ENCODE measurements at regions not wholly inside any gene's neighbourhood (a gene's known extent, or its start where the extent isn't known, plus 50 kb on each side); places are given as distances from the start of the nearest gene placed in this dataset.

DNA sequence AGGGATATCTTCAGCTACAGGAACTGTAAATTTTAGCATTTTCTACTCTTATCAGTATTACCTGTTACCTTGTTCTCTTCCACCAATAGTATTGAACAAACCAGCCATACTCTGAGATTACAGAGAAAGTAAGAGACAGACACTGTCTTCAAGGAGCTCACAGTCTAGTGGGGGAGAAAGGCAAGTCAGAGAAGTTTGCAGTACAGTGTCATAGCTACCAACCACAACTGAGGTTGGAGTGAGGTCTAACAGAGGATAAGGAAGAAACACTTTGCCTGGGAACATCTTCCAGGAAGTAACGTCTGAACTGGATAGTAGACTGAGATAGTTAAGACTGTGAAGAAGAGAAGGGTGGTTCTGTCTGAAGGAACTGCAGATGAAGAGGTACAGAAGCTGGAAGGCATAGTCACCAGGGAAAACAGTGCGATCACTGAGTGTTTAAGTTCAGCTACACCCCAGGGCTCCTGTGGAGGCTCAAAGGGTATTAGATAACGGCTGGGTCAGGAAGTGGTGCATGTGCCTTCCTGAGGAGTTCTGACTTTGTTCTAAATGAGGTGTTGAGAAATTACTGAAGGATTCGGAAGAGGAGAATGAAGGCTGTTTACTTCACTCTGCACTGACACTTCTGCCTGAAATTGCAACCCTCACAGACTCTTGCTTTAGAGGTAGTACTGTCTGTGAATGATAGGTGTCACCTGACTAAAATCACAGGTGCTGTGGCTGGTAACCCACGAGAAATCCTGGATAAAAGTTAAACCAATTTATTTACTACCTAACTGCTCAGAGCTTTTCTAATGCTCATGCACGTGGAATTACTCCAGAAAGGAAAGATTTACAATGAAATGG is 841.6 kb downstream of the MAT2B start:
- Histone ChIP-seq H3K27ac (ENCODE audit: insufficient read depth, low read depth, low read length, poor library complexity, severe bottlenecking) (no peak overlapping the region), H3K4me1 (ENCODE audit: control insufficient read depth, insufficient read depth, low read length) (no peaks in the 10 kb centered on the region), H3K27me3 (ENCODE audit: control insufficient read depth, insufficient read depth, low read length, poor library complexity, severe bottlenecking) (no peaks in the 10 kb centered on the region), H3K9me3 (ENCODE audit: control insufficient read depth, low read length) (no peaks in the 10 kb centered on the region), H3K4me3 (ENCODE audit: insufficient read depth, low read depth, low read length) (no peak overlapping the region), H3K36me3 (ENCODE audit: control insufficient read depth, insufficient read depth, low read length) (no peaks in the 10 kb centered on the region)
- WGBS, 2 experiments = 79 to 83% methylated on average over 5 of the region's 6 CpGs

DNA sequence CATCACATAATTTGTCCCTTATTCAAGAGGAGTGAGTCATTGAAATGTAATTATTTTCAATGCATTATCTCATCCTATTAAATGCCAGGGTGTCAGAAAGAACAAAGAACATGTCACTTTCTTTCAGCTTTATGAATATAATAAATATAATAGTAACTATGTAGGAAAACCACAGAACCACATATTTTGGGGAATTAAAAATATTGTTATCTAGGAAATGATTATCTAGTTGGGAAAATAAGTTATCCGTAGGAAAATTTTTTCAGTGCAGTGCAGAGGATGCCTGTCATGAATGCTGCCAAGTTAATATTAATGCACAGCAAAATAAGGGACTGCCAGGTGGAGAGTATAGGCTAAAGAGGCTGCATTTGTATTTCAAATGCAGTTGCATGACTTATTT is 844.8 kb downstream of the MAT2B start:
- no peaks in the 10 kb centered on the region for H3K9me3 ChIP-seq (ENCODE audit: control insufficient read depth, low read length)
- WGBS, 2 experiments = 92 to 93% methylated on average over 1 of the region's 1 CpG
- no peak overlapping the region for H3K4me3 ChIP-seq (ENCODE audit: insufficient read depth, low read depth, low read length)
- H3K36me3 ChIP-seq (ENCODE audit: control insufficient read depth, insufficient read depth, low read length) = no peaks in the 10 kb centered on the region
- H3K27me3 ChIP-seq (ENCODE audit: control insufficient read depth, insufficient read depth, low read length, poor library complexity, severe bottlenecking) = no peaks in the 10 kb centered on the region
- H3K27ac ChIP-seq (ENCODE audit: insufficient read depth, low read depth, low read length, poor library complexity, severe bottlenecking) = no peak overlapping the region
- H3K4me1 ChIP-seq (ENCODE audit: control insufficient read depth, insufficient read depth, low read length) = no peaks in the 10 kb centered on the region

DNA sequence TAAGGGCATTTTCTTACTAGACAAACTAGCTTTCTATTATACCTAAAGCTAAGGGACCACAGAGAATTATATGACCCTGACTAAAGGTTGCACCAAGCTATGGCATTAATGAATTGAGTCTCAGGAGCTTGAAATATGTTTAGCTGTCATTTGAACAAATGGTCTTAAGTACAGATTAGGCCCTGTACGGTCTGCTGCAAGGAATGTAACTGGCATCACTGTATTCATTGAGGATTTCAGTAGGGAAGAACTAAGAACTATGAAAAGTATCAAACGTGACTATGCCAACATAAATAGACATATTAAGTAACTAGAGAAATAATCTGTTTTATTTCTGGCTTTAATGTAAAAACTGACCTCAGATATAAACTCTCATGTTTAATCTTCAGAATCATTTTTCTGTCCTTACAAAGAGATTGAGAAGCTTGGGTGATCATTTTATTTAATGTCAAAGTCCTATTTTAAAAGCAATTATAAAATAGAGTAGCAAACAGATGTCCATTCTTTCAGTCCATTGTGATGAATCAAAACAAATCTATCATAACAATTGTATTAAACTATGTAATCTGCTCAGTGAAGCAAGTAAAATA is 845.9 kb downstream of the MAT2B start:
- Histone ChIP-seq H3K9me3 (ENCODE audit: control insufficient read depth, low read length) (no peaks in the 10 kb centered on the region), H3K27ac (ENCODE audit: insufficient read depth, low read depth, low read length, poor library complexity, severe bottlenecking) (no peak overlapping the region), H3K4me1 (ENCODE audit: control insufficient read depth, insufficient read depth, low read length) (no peaks in the 10 kb centered on the region), H3K4me3 (ENCODE audit: insufficient read depth, low read depth, low read length) (no peak overlapping the region), H3K27me3 (ENCODE audit: control insufficient read depth, insufficient read depth, low read length, poor library complexity, severe bottlenecking) (no peaks in the 10 kb centered on the region), H3K36me3 (ENCODE audit: control insufficient read depth, insufficient read depth, low read length) (no peaks in the 10 kb centered on the region)
- 94 to 100% methylated on average over 1 of the region's 2 CpGs for WGBS, 2 experiments

DNA sequence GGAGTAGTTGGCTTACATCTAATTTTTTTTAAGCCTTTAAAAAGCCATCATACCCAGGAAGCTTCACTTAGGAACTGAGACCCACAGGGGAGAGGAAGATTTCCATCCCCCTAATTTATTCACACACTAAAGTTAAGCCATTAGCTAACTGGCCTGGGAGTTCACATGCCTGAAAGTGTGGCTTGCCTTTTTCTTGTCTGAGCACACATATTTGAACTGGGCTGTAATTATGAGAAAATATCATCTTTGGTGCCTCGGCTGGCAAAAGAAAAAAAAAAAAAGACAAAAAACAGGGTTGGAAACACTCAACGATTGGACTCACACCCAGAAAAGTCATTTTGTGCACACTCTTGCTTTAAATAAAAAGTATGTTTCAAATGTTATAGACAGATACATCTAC is 847.3 kb downstream of the MAT2B start:
- H3K36me3 ChIP-seq (ENCODE audit: control insufficient read depth, insufficient read depth, low read length) = no peaks in the 10 kb centered on the region
- WGBS, 2 experiments = 46 to 73% methylated on average over 1 to 2 of the region's 2 CpGs
- H3K9me3 ChIP-seq (ENCODE audit: control insufficient read depth, low read length) = no peaks in the 10 kb centered on the region
- H3K27me3 ChIP-seq (ENCODE audit: control insufficient read depth, insufficient read depth, low read length, poor library complexity, severe bottlenecking) = no peaks in the 10 kb centered on the region
- no peaks in the 10 kb centered on the region for H3K4me1 ChIP-seq (ENCODE audit: control insufficient read depth, insufficient read depth, low read length)
- H3K27ac ChIP-seq (ENCODE audit: insufficient read depth, low read depth, low read length, poor library complexity, severe bottlenecking) = no peak overlapping the region
- H3K4me3 ChIP-seq (ENCODE audit: insufficient read depth, low read depth, low read length) = no peak overlapping the region

DNA sequence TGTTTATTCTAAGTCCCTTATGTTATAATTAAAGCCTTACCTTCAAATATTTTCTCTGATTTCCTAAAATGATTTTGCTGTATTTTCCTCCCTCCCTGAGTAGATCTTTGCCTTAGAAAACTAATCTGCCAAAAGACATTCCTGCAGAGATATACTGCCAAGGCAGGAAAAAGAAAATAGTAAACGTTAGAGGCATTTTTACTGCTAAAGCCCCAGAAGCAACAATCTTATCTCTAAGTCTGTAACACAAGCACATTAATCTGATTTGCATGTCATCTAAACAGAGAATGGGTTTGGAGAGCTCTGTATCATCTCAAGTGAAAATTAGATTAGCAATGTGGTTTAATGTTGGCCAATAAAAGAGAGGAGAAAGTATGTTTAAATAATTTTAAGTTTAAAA is 847.7 kb downstream of the MAT2B start:
- H3K27ac ChIP-seq (ENCODE audit: insufficient read depth, low read depth, low read length, poor library complexity, severe bottlenecking) = no peak overlapping the region
- H3K9me3 ChIP-seq (ENCODE audit: control insufficient read depth, low read length) = no peaks in the 10 kb centered on the region
- H3K4me3 ChIP-seq (ENCODE audit: insufficient read depth, low read depth, low read length) = no peak overlapping the region
- no peaks in the 10 kb centered on the region for H3K36me3 ChIP-seq (ENCODE audit: control insufficient read depth, insufficient read depth, low read length)
- H3K4me1 ChIP-seq (ENCODE audit: control insufficient read depth, insufficient read depth, low read length) = no peaks in the 10 kb centered on the region
- no peaks in the 10 kb centered on the region for H3K27me3 ChIP-seq (ENCODE audit: control insufficient read depth, insufficient read depth, low read length, poor library complexity, severe bottlenecking)
- 71 to 86% methylated on average over 1 of the region's 1 CpG for whole genome bisulfite sequencing, 2 experiments

DNA sequence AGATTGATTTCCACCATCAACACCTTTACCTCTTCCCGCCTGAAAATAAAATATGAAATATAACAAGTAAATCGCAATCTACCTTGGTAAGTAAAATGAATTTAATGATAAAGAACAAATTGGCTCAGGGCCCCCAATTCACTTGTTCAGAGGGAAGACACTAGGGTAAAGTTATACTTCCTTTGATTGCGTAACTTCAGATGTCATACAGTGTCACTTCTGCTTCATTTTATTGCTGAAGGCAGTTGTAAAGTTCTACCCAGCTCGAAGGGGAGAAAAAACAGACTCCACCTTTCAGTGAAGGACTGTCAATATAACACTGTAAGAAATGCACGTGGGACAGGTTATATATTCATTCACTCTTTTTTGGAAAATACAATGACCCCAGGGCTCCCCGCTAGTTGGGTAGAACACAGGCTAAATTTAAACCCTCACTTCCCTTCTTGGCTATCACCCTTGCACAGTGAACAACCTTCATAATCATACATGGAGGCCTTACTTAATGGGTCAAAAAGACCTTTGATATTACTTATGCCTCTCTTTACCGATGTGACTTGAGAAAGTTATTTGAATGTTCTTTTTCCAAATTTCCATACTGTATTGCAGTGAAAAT is 848.8 kb downstream of the MAT2B start:
- Histone ChIP-seq H3K9me3 (ENCODE audit: control insufficient read depth, low read length) (no peaks in the 10 kb centered on the region), H3K4me3 (ENCODE audit: insufficient read depth, low read depth, low read length) (no peak overlapping the region), H3K27me3 (ENCODE audit: control insufficient read depth, insufficient read depth, low read length, poor library complexity, severe bottlenecking) (no peaks in the 10 kb centered on the region), H3K36me3 (ENCODE audit: control insufficient read depth, insufficient read depth, low read length) (no peaks in the 10 kb centered on the region), H3K27ac (ENCODE audit: insufficient read depth, low read depth, low read length, poor library complexity, severe bottlenecking) (no peak overlapping the region), H3K4me1 (ENCODE audit: control insufficient read depth, insufficient read depth, low read length) (no peaks in the 10 kb centered on the region)
- 94% methylated on average over 6 of the region's 7 CpGs for WGBS, 2 experiments

DNA sequence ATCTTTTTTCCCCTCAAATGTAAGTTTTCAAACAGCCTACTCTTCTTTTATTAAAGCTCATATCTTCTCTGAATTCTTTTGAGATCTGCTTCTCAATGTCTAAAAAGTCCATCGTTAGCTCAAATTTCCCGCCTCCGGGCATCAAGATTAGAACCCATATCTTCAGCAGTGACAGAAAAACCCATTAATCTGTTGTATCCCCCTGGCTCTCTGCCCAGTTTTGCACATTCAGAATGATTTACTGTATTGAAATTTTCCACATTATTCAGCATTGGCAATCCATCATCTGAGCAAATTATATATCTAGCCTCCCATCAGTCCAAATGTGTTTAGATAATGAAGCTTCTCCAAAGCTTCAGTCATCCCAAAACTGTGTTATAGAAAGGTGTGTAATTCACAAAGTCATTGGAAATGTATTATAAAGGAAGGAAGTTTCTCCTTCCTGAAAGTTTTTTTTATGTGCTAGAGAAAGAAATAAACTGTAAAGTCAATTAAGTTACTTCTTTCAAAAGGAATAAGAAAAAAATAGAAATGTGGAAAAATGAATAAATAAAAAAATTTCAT is 849.9 kb downstream of the MAT2B start:
- Histone ChIP-seq H3K9me3 (ENCODE audit: control insufficient read depth, low read length) (no peaks in the 10 kb centered on the region), H3K4me3 (ENCODE audit: insufficient read depth, low read depth, low read length) (no peak overlapping the region), H3K4me1 (ENCODE audit: control insufficient read depth, insufficient read depth, low read length) (no peaks in the 10 kb centered on the region), H3K27ac (ENCODE audit: insufficient read depth, low read depth, low read length, poor library complexity, severe bottlenecking) (no peak overlapping the region), H3K27me3 (ENCODE audit: control insufficient read depth, insufficient read depth, low read length, poor library complexity, severe bottlenecking) (no peaks in the 10 kb centered on the region), H3K36me3 (ENCODE audit: control insufficient read depth, insufficient read depth, low read length) (no peaks in the 10 kb centered on the region)
- WGBS, 2 experiments = 96 to 97% methylated on average over 3 of the region's 3 CpGs

DNA sequence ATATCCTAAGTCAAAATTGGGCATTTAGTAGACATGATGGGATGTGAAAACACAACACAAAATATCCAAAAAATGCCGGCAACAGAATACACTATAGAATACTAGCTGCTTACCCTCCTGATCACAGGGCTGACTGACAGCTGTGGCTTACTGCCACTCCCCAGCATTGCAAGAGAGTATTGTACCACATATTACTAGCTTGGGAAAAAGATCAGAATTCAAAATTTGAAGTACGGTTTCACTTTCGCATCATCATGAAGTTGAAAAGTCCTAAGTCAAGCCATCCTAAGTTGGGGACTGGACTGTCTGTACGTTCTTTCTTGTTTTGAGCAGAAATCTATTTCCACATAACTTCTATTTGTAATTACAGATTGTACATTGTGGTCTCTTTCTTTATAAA is 851.4 kb downstream of the MAT2B start:
- WGBS, 2 experiments = 96% methylated on average over 3 to 4 of the region's 4 CpGs
- Histone ChIP-seq H3K4me1 (ENCODE audit: control insufficient read depth, insufficient read depth, low read length) (no peaks in the 10 kb centered on the region), H3K27ac (ENCODE audit: insufficient read depth, low read depth, low read length, poor library complexity, severe bottlenecking) (no peak overlapping the region), H3K27me3 (ENCODE audit: control insufficient read depth, insufficient read depth, low read length, poor library complexity, severe bottlenecking) (no peaks in the 10 kb centered on the region), H3K4me3 (ENCODE audit: insufficient read depth, low read depth, low read length) (no peak overlapping the region), H3K9me3 (ENCODE audit: control insufficient read depth, low read length) (no peaks in the 10 kb centered on the region), H3K36me3 (ENCODE audit: control insufficient read depth, insufficient read depth, low read length) (no peaks in the 10 kb centered on the region)

DNA sequence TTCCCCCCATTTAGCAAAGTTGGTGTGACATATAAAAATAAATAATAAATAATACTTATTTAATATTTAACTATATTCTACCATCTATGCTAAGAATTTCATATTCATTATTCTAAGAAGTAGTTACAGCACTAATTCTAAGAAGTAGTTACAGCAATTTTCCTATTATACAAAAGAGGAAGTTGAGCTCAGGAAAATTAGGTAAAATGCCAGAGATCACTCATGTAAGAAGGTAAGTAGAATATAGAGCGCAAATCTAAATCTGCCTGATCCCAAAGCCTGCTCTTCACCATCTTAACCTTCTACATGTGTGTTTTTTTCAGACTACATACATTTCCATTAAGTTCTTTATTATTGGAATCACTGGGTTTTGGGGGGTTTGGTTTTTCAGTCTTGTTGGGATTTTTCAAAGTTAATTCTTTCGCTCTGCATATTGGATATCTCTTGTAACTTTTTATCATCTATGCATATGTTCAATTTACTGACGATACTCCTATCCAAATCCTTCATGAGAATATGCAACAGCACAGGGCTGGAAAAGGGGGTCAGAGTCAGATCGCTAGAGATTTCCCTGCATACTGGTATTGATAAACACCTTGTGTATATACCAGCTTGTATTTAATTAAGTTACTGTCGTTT is 852.1 kb downstream of the MAT2B start:
- H3K4me3 ChIP-seq (ENCODE audit: insufficient read depth, low read depth, low read length) = no peak overlapping the region
- H3K27me3 ChIP-seq (ENCODE audit: control insufficient read depth, insufficient read depth, low read length, poor library complexity, severe bottlenecking) = no peaks in the 10 kb centered on the region
- no peaks in the 10 kb centered on the region for H3K36me3 ChIP-seq (ENCODE audit: control insufficient read depth, insufficient read depth, low read length)
- no peaks in the 10 kb centered on the region for H3K4me1 ChIP-seq (ENCODE audit: control insufficient read depth, insufficient read depth, low read length)
- H3K9me3 ChIP-seq (ENCODE audit: control insufficient read depth, low read length) = no peaks in the 10 kb centered on the region
- 95 to 98% methylated on average over 2 to 4 of the region's 5 CpGs for WGBS, 2 experiments
- H3K27ac ChIP-seq (ENCODE audit: insufficient read depth, low read depth, low read length, poor library complexity, severe bottlenecking) = no peak overlapping the region

Measured in ectodermal cell (in vitro differentiated cells).